Effector memory CD8-positive, alpha-beta T cell (primary cell): ENCODE measurements at regions not wholly inside any gene's neighbourhood (a gene's known extent, or its start where the extent isn't known, plus 50 kb on each side); places are given as distances from the start of the nearest gene placed in this dataset.
"Not testable (repeated sequence)": the region's sequence is repeated elsewhere in the genome, so short reads cannot be mapped to it uniquely, and the experiment has no call there.

Experiments
- ATAC-seq: fragments of 150-1000 bp; cut with Tn5 transposase; replicated peaks from 2 replicates; pipeline ENCODE4 v1.10.0; 2021; ENCODE audit warnings: mild to moderate bottlenecking, moderate library complexity
- DNase-seq, 3 experiments: peaks; one replicate each; pipeline ENCODE4 v3.0.0; 2021
- H3K27ac Mint-ChIP-seq, 2 donors: one replicate each; pipeline ENCODE4 v1.8.0; 2022; ENCODE audit warnings: mild to moderate bottlenecking in 2 of 2, mixed read lengths in 2 of 2, moderate library complexity in 2 of 2
- H3K27me3 Mint-ChIP-seq, 2 donors: one replicate each; pipeline ENCODE4 v1.8.0; 2022; ENCODE audit warnings: mixed read lengths in 2 of 2
- H3K36me3 Mint-ChIP-seq: one replicate; pipeline ENCODE4 v1.8.0; 2022; ENCODE audit warnings: mild to moderate bottlenecking, moderate library complexity, mixed read lengths; ENCODE audit not compliant: insufficient read depth
- H3K4me1 Mint-ChIP-seq, 2 donors: one replicate each; pipeline ENCODE4 v1.8.0; 2022; ENCODE audit warnings: low read depth in 2 of 2, mixed read lengths in 2 of 2
- H3K4me3 Mint-ChIP-seq, 2 donors: one replicate each; pipeline ENCODE4 v1.8.0; 2022; ENCODE audit warnings: mild to moderate bottlenecking in 2 of 2, mixed read lengths in 2 of 2, moderate library complexity in 2 of 2
- H3K9me3 Mint-ChIP-seq, 2 donors: one replicate each; pipeline ENCODE4 v1.8.0; 2022; ENCODE audit warnings: mixed read lengths in 2 of 2

DNA sequence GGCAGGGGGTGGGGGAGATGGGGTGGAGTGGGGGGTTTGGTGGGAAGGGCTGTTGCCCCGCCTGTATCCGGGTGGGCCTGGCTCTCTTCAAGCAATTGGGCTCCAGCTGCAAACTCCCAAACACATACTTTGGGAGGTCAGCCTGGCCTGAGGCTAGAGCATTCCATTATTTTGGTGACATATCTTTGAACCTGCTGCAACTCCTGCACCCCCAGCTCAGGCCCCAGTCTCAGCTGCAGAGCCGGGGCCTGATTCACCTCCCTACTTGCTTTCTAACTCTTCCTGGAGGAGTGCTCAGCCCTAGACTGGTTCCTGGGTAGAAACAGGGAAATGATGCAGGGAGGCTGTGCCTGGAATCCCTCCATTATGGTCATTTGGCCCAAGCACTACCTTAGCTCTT is 140.8 kb upstream of the PRR23C start:
- Mint-ChIP-seq H3K4me3 (no peak overlapping the region), H3K9me3 (peaks cover 0 to 2% of the 10 kb centered on the region in 2 donors), H3K27me3 (peaks cover 6 to 7% of the 10 kb centered on the region in 2 donors), H3K36me3 (no peaks in the 10 kb centered on the region), H3K27ac (no peak overlapping the region), H3K4me1 (no peaks in the 10 kb centered on the region)
- ATAC-seq, result no peak
- no peak for DNase-seq

DNA sequence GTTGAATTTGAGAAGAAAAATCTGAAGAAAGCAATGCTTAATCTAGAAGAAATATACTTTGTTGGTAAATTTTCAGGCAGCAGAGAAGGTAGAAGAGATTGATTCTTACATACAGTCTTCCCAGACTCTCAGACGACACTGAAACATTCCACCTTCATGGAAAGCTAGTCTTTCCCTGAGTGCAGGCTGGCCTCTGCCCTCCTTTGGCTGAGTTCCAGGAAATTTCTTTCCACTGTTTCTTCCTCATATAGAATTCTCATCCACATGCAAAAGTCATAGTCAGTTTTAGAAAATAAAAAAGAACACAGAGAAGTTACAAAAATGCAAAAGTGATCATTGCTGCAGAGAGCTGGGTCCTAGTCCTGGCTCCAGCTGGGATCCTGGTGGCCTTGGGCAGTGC is 142.5 kb upstream of the PRR23C start:
- no peak for ATAC-seq
- Mint-ChIP-seq H3K4me1 (no peaks in the 10 kb centered on the region), H3K27ac (no peak overlapping the region)

DNA sequence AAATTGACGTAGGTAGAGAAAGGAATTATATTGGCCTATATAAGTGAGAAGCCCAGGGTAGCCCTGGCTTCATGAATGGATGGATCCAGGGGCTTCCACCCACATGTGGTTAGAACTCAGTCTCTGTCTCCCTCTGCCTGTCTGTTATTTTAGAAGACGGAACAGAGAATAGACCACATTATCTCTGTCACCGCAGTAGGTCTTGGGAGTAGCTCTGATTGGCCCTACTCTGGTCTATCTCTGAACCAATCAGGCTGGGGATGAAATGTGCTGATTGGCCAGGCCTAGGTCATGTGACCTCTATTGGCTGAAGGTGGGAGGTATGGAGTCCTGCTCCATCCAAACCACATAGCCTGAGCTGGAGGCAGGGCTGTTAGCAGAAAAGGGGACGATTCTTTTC is 143.0 kb upstream of the PRR23C start:
- no peak overlapping the region for H3K27ac Mint-ChIP-seq
- H3K9me3 Mint-ChIP-seq, result peaks cover 0 to 2% of the 10 kb centered on the region in 2 donors
- ATAC-seq, result no peak
- H3K4me1 Mint-ChIP-seq, result no peaks in the 10 kb centered on the region
- H3K4me3 Mint-ChIP-seq, result no peak overlapping the region
- H3K36me3 Mint-ChIP-seq, result no peaks in the 10 kb centered on the region
- no peak for DNase-seq
- H3K27me3 Mint-ChIP-seq, result peaks cover 6 to 7% of the 10 kb centered on the region in 2 donors

More for the DNA sequence above, 142.5 kb upstream of the PRR23C start:
- Mint-ChIP-seq H3K36me3 (no peaks in the 10 kb centered on the region), H3K4me3 (no peak overlapping the region), H3K27me3 (peaks cover 6 to 7% of the 10 kb centered on the region in 2 donors), H3K9me3 (peaks cover 0 to 2% of the 10 kb centered on the region in 2 donors)
- no peak for DNase-seq

DNA sequence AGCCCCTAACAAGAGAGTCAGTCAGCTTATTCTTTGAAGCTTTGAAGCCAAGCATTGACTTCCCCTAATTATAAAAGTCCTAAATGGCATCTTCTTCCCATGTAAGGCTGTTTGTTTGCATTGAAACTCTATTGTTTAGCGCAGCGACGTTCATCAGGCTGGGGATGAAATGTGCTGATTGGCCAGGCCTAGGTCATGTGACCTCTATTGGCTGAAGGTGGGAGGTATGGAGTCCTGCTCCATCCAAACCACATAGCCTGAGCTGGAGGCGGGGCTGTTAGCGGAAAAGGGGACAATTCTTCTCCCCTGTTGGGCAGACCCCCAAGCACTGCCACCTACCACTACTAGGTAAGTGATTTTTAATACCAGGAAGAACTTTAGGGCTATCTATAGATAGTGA is 145.3 kb upstream of the PRR23C start:
- peaks cover 0 to under 1% of the 10 kb centered on the region in 2 donors for H3K27me3 Mint-ChIP-seq
- H3K4me3 Mint-ChIP-seq, result no peak overlapping the region
- DNase-seq (no peak), ATAC-seq (no peak)
- H3K36me3 Mint-ChIP-seq, result peaks cover 3% of the 10 kb centered on the region
- no peak overlapping the region for H3K27ac Mint-ChIP-seq
- H3K4me1 Mint-ChIP-seq, result no peaks in the 10 kb centered on the region
- H3K9me3 Mint-ChIP-seq, result no peaks in the 10 kb centered on the region

DNA sequence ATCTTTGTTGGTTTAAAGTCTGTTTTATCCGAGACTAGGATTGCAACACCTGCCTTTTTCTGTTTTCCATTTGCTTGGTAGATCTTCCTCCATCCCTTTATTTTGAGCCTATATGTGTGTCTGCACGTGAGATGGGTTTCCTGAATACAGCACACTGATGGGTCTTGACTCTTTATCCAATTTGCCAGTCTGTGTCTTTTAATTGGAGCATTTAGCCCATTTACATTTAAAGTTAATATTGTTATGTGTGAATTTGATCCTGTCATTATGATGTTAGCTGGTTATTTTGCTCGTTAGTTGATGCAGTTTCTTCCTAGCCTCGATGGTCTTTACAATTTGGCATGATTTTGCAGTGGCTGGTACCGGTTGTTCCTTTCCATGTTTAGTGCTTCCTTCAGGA is 149.4 kb upstream of the MRPS22 start:
- not testable (repeated sequence) for ATAC-seq, H3K36me3 Mint-ChIP-seq, H3K4me3 Mint-ChIP-seq, DNase-seq, H3K27ac Mint-ChIP-seq, H3K4me1 Mint-ChIP-seq
- Mint-ChIP-seq H3K27me3 (peaks cover 17 to 25% of the 10 kb centered on the region in 2 donors), H3K9me3 (peaks cover 6 to 14% of the 10 kb centered on the region in 2 donors)

DNA sequence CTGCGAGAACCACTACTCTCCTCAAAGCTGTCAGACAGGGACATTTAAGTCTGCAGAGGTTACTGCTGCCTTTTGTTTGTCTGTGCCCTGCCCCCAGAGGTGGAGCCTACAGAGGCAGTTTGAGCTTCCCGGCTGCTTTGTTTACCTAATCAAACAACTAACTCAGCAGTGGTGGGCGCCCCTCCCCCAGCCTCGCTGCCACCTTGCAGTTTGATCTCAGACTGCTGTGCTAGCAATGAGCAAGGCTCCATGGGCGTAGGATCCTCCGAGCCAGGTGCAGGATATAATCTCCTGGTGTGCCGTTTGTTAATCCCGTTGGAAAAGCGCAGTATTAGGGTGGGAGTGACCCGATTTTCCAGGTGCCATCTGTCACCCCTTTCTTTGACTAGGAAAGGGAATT is 147.7 kb upstream of the MRPS22 start:
- not testable (repeated sequence) for H3K27ac Mint-ChIP-seq, ATAC-seq, H3K36me3 Mint-ChIP-seq, H3K4me3 Mint-ChIP-seq, H3K4me1 Mint-ChIP-seq, DNase-seq
- H3K27me3 Mint-ChIP-seq, result peaks cover 20 to 29% of the 10 kb centered on the region in 2 donors
- peaks cover 6 to 14% of the 10 kb centered on the region in 2 donors for H3K9me3 Mint-ChIP-seq

DNA sequence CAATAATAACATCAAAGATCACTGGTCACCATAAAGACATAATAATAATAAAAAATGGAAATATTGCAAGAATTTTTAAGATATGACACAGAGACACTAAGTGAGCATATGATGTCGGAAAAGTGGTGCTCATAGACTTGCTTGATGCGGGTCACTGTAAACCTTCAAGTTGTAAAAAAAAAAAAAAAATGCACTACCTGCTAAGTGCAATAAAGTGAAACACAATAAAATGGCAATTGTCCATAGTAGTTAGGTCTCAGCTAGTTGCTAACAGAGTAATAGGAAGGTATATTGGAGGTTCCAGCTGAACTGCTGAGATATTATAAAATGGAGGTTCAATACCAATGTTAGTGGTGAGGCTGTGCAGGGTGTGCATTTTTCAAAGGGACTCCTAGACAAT is 146.6 kb upstream of the MRPS22 start:
- Mint-ChIP-seq H3K27me3 (peaks cover 26 to 38% of the 10 kb centered on the region in 2 donors), H3K9me3 (peaks cover 6 to 14% of the 10 kb centered on the region in 2 donors), H3K4me3 (no peak overlapping the region), H3K36me3 (peaks cover 3% of the 10 kb centered on the region), H3K4me1 (no peaks in the 10 kb centered on the region), H3K27ac (no peak overlapping the region)
- DNase-seq, result no peak
- ATAC-seq, result no peak

DNA sequence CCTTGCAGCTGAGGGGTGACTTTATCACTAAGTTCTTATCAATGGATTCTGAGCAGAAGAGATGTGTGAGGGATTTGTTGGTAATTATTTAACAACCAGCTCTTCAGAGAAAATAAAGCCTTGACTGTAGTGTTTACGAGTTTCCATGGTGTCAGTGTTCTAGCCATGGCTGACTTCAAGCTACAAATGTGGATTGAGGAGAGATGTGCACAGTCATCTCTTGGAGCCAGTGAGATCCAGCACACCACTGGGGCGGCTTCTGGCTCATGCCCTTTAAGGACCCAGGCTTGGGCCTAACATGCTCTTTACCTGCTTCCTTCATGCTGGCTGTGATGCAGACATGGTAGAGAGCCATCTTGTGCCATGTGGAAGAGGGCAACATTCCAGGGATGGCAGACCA is 145.6 kb upstream of the MRPS22 start:
- no peak overlapping the region for H3K27ac Mint-ChIP-seq
- peaks cover 26 to 38% of the 10 kb centered on the region in 2 donors for H3K27me3 Mint-ChIP-seq
- H3K4me1 Mint-ChIP-seq, result no peaks in the 10 kb centered on the region
- peaks cover 3% of the 10 kb centered on the region for H3K36me3 Mint-ChIP-seq
- ATAC-seq (no peak), DNase-seq (no peak)
- H3K9me3 Mint-ChIP-seq, result peaks cover 6 to 14% of the 10 kb centered on the region in 2 donors
- H3K4me3 Mint-ChIP-seq, result no peak overlapping the region

DNA sequence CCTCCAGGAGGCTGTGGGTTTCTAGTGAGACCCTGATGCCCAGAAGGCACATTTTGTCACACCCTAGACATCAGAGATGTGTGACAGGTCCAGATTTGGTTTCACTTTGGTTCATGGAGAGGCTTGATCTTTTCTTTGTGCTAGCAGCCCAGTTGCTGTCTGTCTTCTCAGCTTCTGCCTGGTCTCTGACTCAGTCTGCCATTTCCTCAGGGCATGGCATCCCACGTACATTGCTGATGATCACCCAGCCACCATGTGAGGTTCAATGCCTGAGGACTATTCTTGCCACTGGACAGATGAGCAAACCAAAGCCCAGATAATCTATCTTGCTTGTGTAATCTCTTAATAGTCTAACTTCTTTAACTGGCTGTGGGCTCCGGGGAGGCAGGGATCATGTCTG is 144.9 kb upstream of the MRPS22 start:
- no peak for DNase-seq
- Mint-ChIP-seq H3K27ac (no peak overlapping the region), H3K36me3 (peaks cover 3% of the 10 kb centered on the region), H3K4me3 (no peak overlapping the region), H3K27me3 (peaks cover 26 to 38% of the 10 kb centered on the region in 2 donors), H3K4me1 (no peaks in the 10 kb centered on the region), H3K9me3 (peaks cover 6 to 14% of the 10 kb centered on the region in 2 donors)
- ATAC-seq, result no peak

DNA sequence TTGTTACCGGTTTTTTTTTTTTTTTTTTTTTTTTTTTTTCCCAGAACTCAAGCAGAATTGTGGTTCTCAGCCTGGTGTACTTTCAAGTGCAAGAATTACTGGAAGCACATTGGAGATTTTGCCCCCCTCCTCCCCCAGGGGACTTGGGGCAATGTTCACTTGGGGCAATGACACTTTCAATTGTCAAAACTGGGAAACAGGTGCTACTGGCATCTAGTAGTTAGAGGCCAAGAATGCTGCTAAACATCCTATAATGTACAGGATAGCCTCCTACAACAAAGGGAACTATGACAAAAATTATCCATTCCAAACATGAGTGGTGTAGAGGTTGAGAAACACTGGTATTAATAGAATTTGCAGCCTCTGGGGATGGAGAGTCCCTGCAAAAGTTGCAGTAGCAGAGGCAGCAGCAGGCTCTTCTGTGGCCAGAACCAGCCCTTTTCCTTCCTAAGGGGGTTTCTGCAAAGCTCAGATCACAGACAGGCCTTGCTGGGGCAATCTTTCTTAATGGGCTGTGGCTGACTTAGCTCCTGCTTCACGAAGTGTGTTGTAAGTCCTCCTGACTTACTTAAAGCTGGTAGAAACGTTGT is 144.3 kb upstream of the MRPS22 start:
- Mint-ChIP-seq H3K4me1 (no peaks in the 10 kb centered on the region), H3K36me3 (no peaks in the 10 kb centered on the region), H3K27ac (no peak overlapping the region), H3K4me3 (no peak overlapping the region), H3K9me3 (peaks cover 6 to 14% of the 10 kb centered on the region in 2 donors), H3K27me3 (peaks cover 26 to 38% of the 10 kb centered on the region in 2 donors)
- DNase-seq, result no peak
- ATAC-seq, result no peak

DNA sequence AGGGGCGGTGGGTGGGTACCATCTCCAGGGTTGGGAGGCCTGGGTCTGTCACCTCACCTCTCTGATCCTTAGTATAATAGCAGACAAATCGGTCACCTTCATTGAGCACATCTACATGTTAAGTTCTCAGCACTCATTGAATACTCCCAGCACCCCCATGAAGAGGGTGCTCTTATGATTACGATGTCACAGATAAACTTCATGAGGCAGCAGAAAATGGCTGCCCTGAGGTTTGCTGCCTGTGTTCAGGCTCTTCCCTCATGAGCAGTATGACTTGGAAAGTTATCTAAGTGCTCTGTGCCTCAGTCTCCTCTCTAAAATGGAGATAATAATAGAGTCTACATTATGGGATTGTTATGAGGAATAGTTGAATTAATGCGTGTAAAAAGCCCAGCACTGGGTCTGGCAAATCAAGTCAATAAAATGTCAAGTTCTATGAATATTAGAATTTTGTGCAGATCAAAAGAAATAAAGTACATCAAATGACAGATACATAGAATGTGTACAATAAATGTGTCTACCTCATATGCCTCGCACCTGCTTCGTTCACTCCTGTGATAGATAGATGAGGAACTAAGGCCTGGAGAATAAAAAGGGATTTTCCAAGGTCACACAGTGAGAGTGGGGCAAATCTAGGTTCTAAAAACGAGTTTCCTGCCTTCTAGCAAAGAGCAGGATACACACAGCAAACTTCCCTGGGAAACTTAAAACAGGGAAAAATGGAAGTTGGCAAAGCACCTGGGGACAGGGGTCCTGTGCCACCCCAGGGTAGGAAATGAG is 142.2 kb upstream of the MRPS22 start:
- Mint-ChIP-seq H3K9me3 (peaks cover 4 to 10% of the 10 kb centered on the region in 2 donors), H3K27ac (no peak overlapping the region), H3K36me3 (no peaks in the 10 kb centered on the region), H3K4me1 (no peaks in the 10 kb centered on the region), H3K27me3 (peaks cover 13 to 35% of the 10 kb centered on the region in 2 donors), H3K4me3 (no peak overlapping the region)
- DNase-seq (no peak), ATAC-seq (no peak)

DNA sequence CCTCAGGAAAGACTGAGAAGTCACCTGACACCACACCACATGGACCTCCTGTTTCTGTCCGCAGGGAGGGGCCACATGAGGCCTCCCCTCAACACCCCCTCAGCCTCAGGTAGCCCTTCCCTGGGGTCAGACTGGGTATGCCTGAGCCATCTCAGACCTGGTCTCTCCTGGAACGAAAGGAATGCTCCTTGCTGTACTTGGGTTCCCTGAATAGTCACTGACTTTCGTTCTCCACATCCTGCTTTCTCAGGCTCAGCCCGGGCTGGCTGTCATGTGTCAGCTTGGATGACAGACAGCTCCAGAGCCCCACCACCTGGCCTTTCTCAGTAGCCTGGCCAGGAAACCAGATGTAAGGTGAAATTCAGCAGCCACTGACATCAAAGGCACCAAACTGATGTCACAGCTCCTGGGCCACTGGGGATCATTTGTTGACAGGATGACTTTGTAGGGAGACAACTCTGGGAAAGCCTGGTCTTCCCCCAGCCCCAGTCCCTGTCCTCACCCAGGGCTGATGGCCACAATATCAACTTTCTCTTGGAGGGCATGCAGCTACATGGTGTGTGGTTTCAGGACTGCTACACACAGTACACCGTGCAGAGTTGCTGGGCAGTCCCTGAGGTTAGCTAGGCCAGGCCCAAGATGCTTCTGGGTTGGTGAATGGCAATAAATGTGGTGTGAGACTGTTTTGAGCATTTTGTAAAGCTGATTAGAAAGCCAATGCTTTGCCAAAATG is 141.4 kb upstream of the MRPS22 start:
- DNase-seq (no peak), ATAC-seq (no peak)
- Mint-ChIP-seq H3K4me1 (no peaks in the 10 kb centered on the region), H3K27ac (no peak overlapping the region), H3K9me3 (peaks cover 0 to 3% of the 10 kb centered on the region in 2 donors), H3K4me3 (no peak overlapping the region), H3K27me3 (peaks cover 8 to 28% of the 10 kb centered on the region in 2 donors), H3K36me3 (no peaks in the 10 kb centered on the region)

DNA sequence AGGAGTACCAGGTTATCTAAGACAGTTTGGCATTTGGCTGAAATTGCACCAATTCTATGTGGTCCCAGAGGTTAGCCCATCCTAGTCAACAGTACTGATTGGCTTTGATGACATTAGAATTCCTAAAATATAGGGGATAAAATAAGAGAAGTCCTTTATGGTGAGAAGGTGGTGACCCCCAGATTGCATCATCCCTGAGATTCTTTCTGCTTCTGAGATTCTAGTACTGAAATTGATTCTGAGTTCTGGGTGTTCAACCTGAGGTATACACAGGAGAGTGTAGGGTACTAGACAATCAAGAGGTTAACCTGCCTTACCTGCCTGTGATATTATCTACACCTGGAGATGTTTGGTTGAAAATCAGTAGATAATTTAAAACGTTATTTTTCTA is 140.9 kb upstream of the MRPS22 start:
- DNase-seq (no peak), ATAC-seq (no peak)
- Mint-ChIP-seq H3K9me3 (no peaks in the 10 kb centered on the region), H3K4me1 (no peaks in the 10 kb centered on the region), H3K4me3 (no peak overlapping the region), H3K27me3 (peaks cover 8 to 24% of the 10 kb centered on the region in 2 donors), H3K36me3 (no peaks in the 10 kb centered on the region), H3K27ac (no peak overlapping the region)
